Spleen (tissue), 11 donors: ENCODE measurements at regions not wholly inside any gene's neighbourhood (a gene's known extent, or its start where the extent isn't known, plus 50 kb on each side); places are given as distances from the start of the nearest gene placed in this dataset.

Source experiments
- DNase-seq: peaks from one replicate; pipeline ENCODE4 v3.0.0-alpha.2; 2020
- H3K27ac ChIP-seq, 8 donors: fragments of 200-600 bp; sonication (generic) in 7 of 8; 1 replicate in 4 of 8; 2 replicates in 4 of 8; pipeline versions ENCODE4 v1.5.0 to v1.8.0; 2016 to 2021; ENCODE audit warnings: inconsistent platforms in 4 of 8, mild to moderate bottlenecking in 4 of 8, moderate library complexity in 1 of 8
- H3K27me3 ChIP-seq, 7 donors: fragments of 200-600 bp; sonication (generic) in 6 of 7; replicated peaks in 1 of 7; 1 replicate in 4 of 7; 2 replicates in 3 of 7; pipeline versions ENCODE4 v1.5.0 to v1.8.0; 2016 to 2021; ENCODE audit warnings: inconsistent platforms in 3 of 7, mild to moderate bottlenecking in 1 of 7
- H3K36me3 ChIP-seq, 6 donors: fragments of 200-600 bp; sonication (generic) in 5 of 6; 1 replicate in 4 of 6; 2 replicates in 2 of 6; pipeline versions ENCODE4 v1.5.0 to v1.8.0; 2016 to 2021; ENCODE audit warnings: inconsistent platforms in 2 of 6
- H3K4me1 ChIP-seq, 6 donors: fragments of 200-600 bp; sonication (generic) in 5 of 6; 1 replicate in 3 of 6; 2 replicates in 3 of 6; pipeline versions ENCODE4 v1.5.0 to v1.8.0; 2016 to 2021; ENCODE audit warnings: inconsistent platforms in 3 of 6
- H3K4me3 ChIP-seq, 8 donors: fragments of 200-600 bp; sonication (generic) in 7 of 8; 1 replicate in 4 of 8; 2 replicates in 4 of 8; pipeline versions ENCODE4 v1.5.0 to v1.8.0; 2016 to 2021; ENCODE audit warnings: inconsistent platforms in 4 of 8, mild to moderate bottlenecking in 4 of 8, moderate library complexity in 2 of 8
- H3K9me3 ChIP-seq, 8 donors: fragments of 200-600 bp; sonication (generic) in 7 of 8; 1 replicate in 4 of 8; 2 replicates in 4 of 8; pipeline versions ENCODE4 v1.5.0 to v1.8.0; 2016 to 2021; ENCODE audit warnings: inconsistent platforms in 4 of 8
- CTCF ChIP-seq, 11 experiments: fragments of 200-600 bp in 7 of 11; fragments of 450-650 bp in 4 of 11; sonication (generic) in 4 of 11; IDR thresholded peaks in 8 of 11; conservative IDR thresholded peaks in 3 of 11; 1 replicate in 7 of 11; 2 replicates in 4 of 11; pipeline versions ENCODE4 v1.4.0 to v1.8.0; 2016 to 2021; ENCODE audit warnings: antibody characterized with exemption in 11 of 11, inconsistent platforms in 4 of 11, mild to moderate bottlenecking in 1 of 11
- POLR2A ChIP-seq, 3 donors: fragments of 450-650 bp; IDR thresholded peaks; one replicate each; pipeline ENCODE4 v1.5.1; 2017; ENCODE audit warnings: antibody characterized with exemption in 3 of 3, mild to moderate bottlenecking in 1 of 3
- POLR2AphosphoS5 ChIP-seq, 3 donors: sonication (generic); formaldehyde crosslinking; IDR thresholded peaks; one replicate each; pipeline ENCODE4 v1.5.1; 2017; ENCODE audit warnings: antibody characterized with exemption in 3 of 3
- WGBS, 5 donors: extraction: QIAGEN DNeasy Blood & Tissue Kit in 3 of 5; methylation state at CpG; one replicate each; pipeline versions ENCODE4 v1.1.5 to v1.1.7; 2013 to 2018; 5-methylcytosine and 5-hydroxymethylcytosine counted together
- intact Hi-C: fragments of 100-400 bp; cut with DNase I; formaldehyde crosslinking; loops from one replicate; pipeline ENCODE4 v1.15.0; 2023; ENCODE audit warnings: low total_unique reads
- donor health status: healthy with polysubstance abuse.
- donor health status: DM: no; HTN: no; CAD: no; lungs with moderate emphysema.
- donor health status: DM: no; HTN: no; CAD: no.
- donor health status: Bipolar disorder and iron deficiency.
- donor health status: healthy.
- donor health status: DM: no; HTN: no; CAD: no.
- donor health status: DM: yes; HTN: yes; CAD: no.

GRCh38 chr2:228344531-228344930 lies 163.0 kb upstream of the SPHKAP start:
- no peak for DNase-seq
- H3K36me3 ChIP-seq = no peaks in the 10 kb centered on the region
- intact Hi-C loops = no loop called here
- no peak overlapping the region for H3K4me3 ChIP-seq
- H3K9me3 ChIP-seq = peaks cover 0 to 22% (median 11%) of the 10 kb centered on the region in 8 donors
- H3K27me3 ChIP-seq = no peaks in the 10 kb centered on the region
- 53 to 65% (median 60%) methylated on average over 2 of the region's 2 CpGs for WGBS, 5 donors
- no peaks in the 10 kb centered on the region for H3K4me1 ChIP-seq
- TF ChIP-seq POLR2A (IDR thresholded peaks at IDR 0.05) (no peak), CTCF (IDR thresholded peaks at IDR 0.05 in 8 of 11, conservative IDR thresholded peaks at IDR 0.05 in 3 of 11) (no peak), POLR2AphosphoS5 (IDR thresholded peaks at IDR 0.05) (no peak)
- no peak overlapping the region for H3K27ac ChIP-seq

GRCh38 chr2:228339525-228339924 lies 158.0 kb upstream of the SPHKAP start:
- Histone ChIP-seq H3K36me3 (no peaks in the 10 kb centered on the region), H3K27me3 (no peaks in the 10 kb centered on the region), H3K4me1 (no peaks in the 10 kb centered on the region), H3K27ac (no peak overlapping the region), H3K9me3 (peaks cover 0 to 39% (median 23%) of the 10 kb centered on the region in 8 donors), H3K4me3 (no peak overlapping the region)
- TF ChIP-seq POLR2AphosphoS5 (IDR thresholded peaks at IDR 0.05) = no peak
- no peak for TF ChIP-seq CTCF (IDR thresholded peaks at IDR 0.05 in 8 of 11, conservative IDR thresholded peaks at IDR 0.05 in 3 of 11)
- no peak for TF ChIP-seq POLR2A (IDR thresholded peaks at IDR 0.05)
- intact Hi-C loops = no loop called here
- DNase-seq = no peak

- H3K27me3 ChIP-seq = no peaks in the 10 kb centered on the region
- 64 to 86% (median 78%) methylated on average over 1 to 2 of the region's 2 CpGs for WGBS, 5 donors
- intact Hi-C loops = no loop called here
- no peak overlapping the region for H3K4me3 ChIP-seq
- TF ChIP-seq POLR2A (IDR thresholded peaks at IDR 0.05) = no peak
- TF ChIP-seq CTCF (IDR thresholded peaks at IDR 0.05 in 8 of 11, conservative IDR thresholded peaks at IDR 0.05 in 3 of 11) = no peak
- no peak for TF ChIP-seq POLR2AphosphoS5 (IDR thresholded peaks at IDR 0.05)
- DNase-seq = no peak
- no peaks in the 10 kb centered on the region for H3K4me1 ChIP-seq
- H3K27ac ChIP-seq = no peak overlapping the region
- no peaks in the 10 kb centered on the region for H3K36me3 ChIP-seq
- peaks cover 0 to 29% (median 14%) of the 10 kb centered on the region in 8 donors for H3K9me3 ChIP-seq
These were observed 152.7 kb upstream of the SPHKAP start for GRCh38 chr2:228334180-228334579.

GRCh38 chr2:228329282-228329681 lies 147.8 kb upstream of the SPHKAP start:
- WGBS, 5 donors = 87 to 94% (median 91%) methylated on average over 5 of the region's 5 CpGs
- Histone ChIP-seq H3K27ac (no peak overlapping the region), H3K27me3 (no peaks in the 10 kb centered on the region), H3K4me3 (no peak overlapping the region), H3K36me3 (no peaks in the 10 kb centered on the region), H3K9me3 (peaks cover 0 to 60% (median 34%) of the 10 kb centered on the region in 8 donors), H3K4me1 (no peaks in the 10 kb centered on the region)
- TF ChIP-seq POLR2A (IDR thresholded peaks at IDR 0.05) (no peak), POLR2AphosphoS5 (IDR thresholded peaks at IDR 0.05) (no peak), CTCF (IDR thresholded peaks at IDR 0.05 in 8 of 11, conservative IDR thresholded peaks at IDR 0.05 in 3 of 11) (no peak)
- intact Hi-C loops = no loop called here
- no peak for DNase-seq
